ENCODE measurements at regions not wholly inside any gene's neighbourhood (a gene's known extent, or its start where the extent isn't known, plus 50 kb on each side); places are given as distances from the start of the nearest gene placed in this dataset.

DNA sequence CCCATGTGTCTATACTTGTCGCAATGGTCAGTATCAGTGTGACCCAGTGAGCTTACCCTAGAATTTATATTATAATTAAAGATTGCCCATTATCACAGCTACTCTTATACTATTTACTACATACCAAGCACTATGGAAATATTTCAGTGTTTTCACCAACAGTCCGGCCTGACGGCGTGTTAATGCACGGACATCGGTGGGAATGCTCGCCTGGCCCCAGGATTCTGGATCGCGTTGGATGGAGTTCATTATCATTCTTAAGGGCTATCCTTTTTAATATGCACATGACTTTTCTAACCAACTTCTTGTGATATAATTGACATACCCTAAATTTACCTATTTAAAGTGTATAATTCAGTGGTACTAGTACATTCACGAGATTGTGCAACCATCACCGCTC, 51.8 kb upstream of the AFDN start:
- CTCF ChIA-PET: no interaction called here
- BruUV-seq (replicated peaks): no TSS peak
- peaks cover 7% of the 10 kb centered on the region for H3K27me3 Mint-ChIP-seq (ENCODE audit: unreplicated experiment)
- no peak overlapping the region for H3K27ac Mint-ChIP-seq (ENCODE audit: unreplicated experiment)
- intact Hi-C loops (cut with micrococcal nuclease; ENCODE audit: unreplicated experiment): no loop called here
- DNase-seq: no peak
- H3K36me3 Mint-ChIP-seq (ENCODE audit: insufficient read depth, unreplicated experiment): no peaks in the 10 kb centered on the region
- H3K4me1 Mint-ChIP-seq (ENCODE audit: low read depth, unreplicated experiment): peaks cover 16% of the 10 kb centered on the region
- H3K4me3 Mint-ChIP-seq (ENCODE audit: low read depth, unreplicated experiment): no peak overlapping the region
- no peaks in the 10 kb centered on the region for H3K9me3 Mint-ChIP-seq (ENCODE audit: low read depth, unreplicated experiment)
- TF ChIP-seq, protein P1, sequence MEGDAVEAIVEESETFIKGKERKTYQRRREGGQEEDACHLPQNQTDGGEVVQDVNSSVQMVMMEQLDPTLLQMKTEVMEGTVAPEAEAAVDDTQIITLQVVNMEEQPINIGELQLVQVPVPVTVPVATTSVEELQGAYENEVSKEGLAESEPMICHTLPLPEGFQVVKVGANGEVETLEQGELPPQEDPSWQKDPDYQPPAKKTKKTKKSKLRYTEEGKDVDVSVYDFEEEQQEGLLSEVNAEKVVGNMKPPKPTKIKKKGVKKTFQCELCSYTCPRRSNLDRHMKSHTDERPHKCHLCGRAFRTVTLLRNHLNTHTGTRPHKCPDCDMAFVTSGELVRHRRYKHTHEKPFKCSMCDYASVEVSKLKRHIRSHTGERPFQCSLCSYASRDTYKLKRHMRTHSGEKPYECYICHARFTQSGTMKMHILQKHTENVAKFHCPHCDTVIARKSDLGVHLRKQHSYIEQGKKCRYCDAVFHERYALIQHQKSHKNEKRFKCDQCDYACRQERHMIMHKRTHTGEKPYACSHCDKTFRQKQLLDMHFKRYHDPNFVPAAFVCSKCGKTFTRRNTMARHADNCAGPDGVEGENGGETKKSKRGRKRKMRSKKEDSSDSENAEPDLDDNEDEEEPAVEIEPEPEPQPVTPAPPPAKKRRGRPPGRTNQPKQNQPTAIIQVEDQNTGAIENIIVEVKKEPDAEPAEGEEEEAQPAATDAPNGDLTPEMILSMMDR (IDR thresholded peaks at IDR 0.05; ENCODE audit: unreplicated experiment): no peak

DNA sequence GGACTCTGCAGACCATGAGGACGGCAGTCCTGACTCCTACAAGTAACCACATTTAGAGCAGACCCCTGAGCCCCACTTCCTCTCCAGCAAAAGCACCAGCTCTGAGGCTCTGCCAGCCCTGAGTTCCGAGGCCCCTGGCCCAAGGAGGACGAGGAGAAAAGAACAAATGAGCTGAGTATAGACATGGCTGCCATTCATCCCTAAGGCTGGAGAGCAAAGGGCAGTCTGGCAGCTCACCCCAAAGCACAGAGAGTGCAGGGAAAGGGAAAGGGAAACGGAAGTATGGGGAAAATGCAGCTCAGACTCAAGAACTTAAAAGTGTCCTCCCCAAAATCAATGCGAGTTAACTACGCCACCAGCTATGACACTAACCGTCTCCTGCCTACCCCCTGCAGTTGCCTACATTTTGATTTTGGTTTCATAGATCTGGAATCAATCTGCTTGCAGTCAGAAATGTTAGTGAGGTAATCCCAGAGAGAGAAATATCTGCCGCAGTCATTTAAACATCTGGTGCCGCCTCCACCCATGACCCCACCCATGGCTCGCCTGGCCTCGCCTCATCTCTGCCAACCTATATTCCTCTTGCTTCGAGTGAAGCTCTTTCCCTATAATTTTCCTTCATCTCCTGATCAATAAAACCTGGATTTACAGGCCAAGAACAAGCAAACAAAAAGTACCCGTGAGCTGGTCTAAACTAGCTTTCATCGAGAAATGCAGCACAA, 49.6 kb upstream of the AFDN start:
- H3K27ac Mint-ChIP-seq (ENCODE audit: unreplicated experiment): no peak overlapping the region
- H3K4me1 Mint-ChIP-seq (ENCODE audit: low read depth, unreplicated experiment): peaks cover 16% of the 10 kb centered on the region
- no peak for DNase-seq
- intact Hi-C loops (cut with micrococcal nuclease; ENCODE audit: unreplicated experiment): no loop called here
- CTCF ChIA-PET: no interaction called here
- TF ChIP-seq, protein P1 (IDR thresholded peaks at IDR 0.05; ENCODE audit: unreplicated experiment): no peak
- BruUV-seq (replicated peaks): no TSS peak
- no peaks in the 10 kb centered on the region for H3K27me3 Mint-ChIP-seq (ENCODE audit: unreplicated experiment)
- H3K9me3 Mint-ChIP-seq (ENCODE audit: low read depth, unreplicated experiment): no peaks in the 10 kb centered on the region
- no peak overlapping the region for H3K4me3 Mint-ChIP-seq (ENCODE audit: low read depth, unreplicated experiment)
- no peaks in the 10 kb centered on the region for H3K36me3 Mint-ChIP-seq (ENCODE audit: insufficient read depth, unreplicated experiment)
